Tongue (tissue), 1 donor: ENCODE measurements at regions not wholly inside any gene's neighbourhood (a gene's known extent, or its start where the extent isn't known, plus 50 kb on each side); places are given as distances from the start of the nearest gene placed in this dataset.
"Not testable (repeated sequence)": the region's sequence is repeated elsewhere in the genome, so short reads cannot be mapped to it uniquely, and the experiment has no call there.

ENCODE experiments used
- DNase-seq: peaks from one replicate; pipeline ENCODE4 v3.0.0-alpha.2; 2015

GRCh38 chrY:12212394-12212793, 488.6 kb upstream of the USP9Y start:
- DNase-seq = no peak

GRCh38 chrY:12215564-12216022, 485.4 kb upstream of the USP9Y start:
- no peak for DNase-seq

GRCh38 chrY:12230921-12231320, 470.1 kb upstream of the USP9Y start:
- no peak for DNase-seq

GRCh38 chrY:12236399-12236798, 464.6 kb upstream of the USP9Y start:
- DNase-seq = no peak

GRCh38 chrY:12240326-12240725, 460.7 kb upstream of the USP9Y start:
- not testable (repeated sequence) for DNase-seq

GRCh38 chrY:12244146-12244545, 456.9 kb upstream of the USP9Y start:
- no peak for DNase-seq

GRCh38 chrY:12253756-12254155, 447.3 kb upstream of the USP9Y start:
- no peak for DNase-seq

- no peak for DNase-seq
These were observed 429.9 kb upstream of the USP9Y start for GRCh38 chrY:12271162-12271561.

- no peak for DNase-seq
These were observed 415.4 kb upstream of the USP9Y start for GRCh38 chrY:12285608-12286007.

GRCh38 chrY:12288919-12289318, 412.1 kb upstream of the USP9Y start:
- DNase-seq = no peak

- DNase-seq = no peak
These were observed 411.6 kb upstream of the USP9Y start for GRCh38 chrY:12289415-12289814.

- DNase-seq = no peak
These were observed 408.5 kb upstream of the USP9Y start for GRCh38 chrY:12292542-12292941.

GRCh38 chrY:12296460-12296859, 404.6 kb upstream of the USP9Y start:
- DNase-seq = no peak

- not testable (repeated sequence) for DNase-seq
These were observed 401.2 kb upstream of the USP9Y start for GRCh38 chrY:12299796-12300195.

- DNase-seq = no peak
These were observed 397.6 kb upstream of the USP9Y start for GRCh38 chrY:12303464-12303863.

- no peak for DNase-seq
These were observed 395.6 kb upstream of the USP9Y start for GRCh38 chrY:12305456-12305855.

GRCh38 chrY:12309212-12309611, 391.8 kb upstream of the USP9Y start:
- DNase-seq = no peak

GRCh38 chrY:12310832-12311231, 390.2 kb upstream of the USP9Y start:
- no peak for DNase-seq

- DNase-seq = no peak
These were observed 373.3 kb upstream of the USP9Y start for GRCh38 chrY:12327751-12328150.

- DNase-seq = not testable (repeated sequence)
These were observed 369.1 kb upstream of the USP9Y start for GRCh38 chrY:12331917-12332316.

GRCh38 chrY:12343211-12343610, 357.8 kb upstream of the USP9Y start:
- no peak for DNase-seq

- no peak for DNase-seq
These were observed 352.9 kb upstream of the USP9Y start for GRCh38 chrY:12348181-12348580.

GRCh38 chrY:12357204-12357603, 343.8 kb upstream of the USP9Y start:
- no peak for DNase-seq

- no peak for DNase-seq
These were observed 343.4 kb upstream of the USP9Y start for GRCh38 chrY:12357655-12358054.

GRCh38 chrY:12358337-12358736, 342.7 kb upstream of the USP9Y start:
- no peak for DNase-seq
